ENCODE measurements at regions not wholly inside any gene's neighbourhood (a gene's known extent, or its start where the extent isn't known, plus 50 kb on each side); places are given as distances from the start of the nearest gene placed in this dataset.

GRCh38 chr4:122227202-122227601 lies 75.1 kb downstream of the BLTP1 start:
- no peaks in the 10 kb centered on the region for H3K27me3 Mint-ChIP-seq (ENCODE audit: low read depth)

More at GRCh38 chr4:122227202-122227601, 75.1 kb downstream of the BLTP1 start:
- no peak overlapping the region for H3K4me3 Mint-ChIP-seq
- H2BK12ac ChIP-seq (ENCODE audit: insufficient read length, low read depth, low read length) = no peak overlapping the region
- no peak overlapping the region for H2AFZ ChIP-seq (ENCODE audit: low read length)
- H4K91ac ChIP-seq (ENCODE audit: insufficient read length, low read depth, low read length) = no peak overlapping the region
- no peak overlapping the region for H3K18ac ChIP-seq (ENCODE audit: insufficient read length, low read depth, low read length)
- H2BK5ac ChIP-seq (ENCODE audit: insufficient read length, low read length) = no peak overlapping the region
- no peaks in the 10 kb centered on the region for H4K20me1 ChIP-seq (ENCODE audit: control insufficient read depth, insufficient read depth, insufficient read length)
- WGBS (ENCODE audit: extremely low coverage, insufficient read length, low lambda C conversion rate) = no CpG with 5 or more reads among the region's 2 CpGs
- no peak overlapping the region for H3K27ac ChIP-seq (ENCODE audit: insufficient read length, low read depth, low read length)
- H3K79me1 ChIP-seq (ENCODE audit: insufficient read depth, low read depth, low read length, poor library complexity, severe bottlenecking) = no peaks in the 10 kb centered on the region
- H3K27me3 ChIP-seq (ENCODE audit: insufficient read depth, low read length) = no peaks in the 10 kb centered on the region
- no peak overlapping the region for H4K5ac ChIP-seq (ENCODE audit: insufficient read length, low read depth, low read length)
- H3K4me1 Mint-ChIP-seq = peaks cover 6% of the 10 kb centered on the region in 2 experiments; a peak in 3 of 4 replicates
- H3K9me3 ChIP-seq (ENCODE audit: control insufficient read depth, low read depth, low read length) = no peaks in the 10 kb centered on the region
- H3K36me3 Mint-ChIP-seq (ENCODE audit: insufficient read depth in 1 of 3, low read depth in 3 of 3) = peaks cover 0 to 8% (median 5%) of the 10 kb centered on the region in 3 experiments; a peak in 4 of 7 replicates
- no peak overlapping the region for H3K23ac ChIP-seq (ENCODE audit: insufficient read length, low read depth, low read length)
- H2BK15ac ChIP-seq (ENCODE audit: low read depth, low read length) = no peak overlapping the region
- no peak overlapping the region for H3K27ac Mint-ChIP-seq
- H3T11ph ChIP-seq (ENCODE audit: low read length) = no peak overlapping the region
- H3K4me1 ChIP-seq (ENCODE audit: insufficient read depth, low read length) = no peaks in the 10 kb centered on the region
- H3K4me2 ChIP-seq (ENCODE audit: insufficient read depth, insufficient read length, low read length) = no peak overlapping the region
- H3K14ac ChIP-seq (ENCODE audit: insufficient read depth, low read length) = no peak overlapping the region
- H2BK20ac ChIP-seq (ENCODE audit: low read depth, low read length, poor library complexity, severe bottlenecking) = no peak overlapping the region
- H2BK120ac ChIP-seq (ENCODE audit: low read depth, low read length, poor library complexity, severe bottlenecking) = no peak overlapping the region
- no peaks in the 10 kb centered on the region for H3K23me2 ChIP-seq (ENCODE audit: insufficient read length, low read depth, low read length, poor library complexity, severe bottlenecking)
- H3K79me2 ChIP-seq (ENCODE audit: insufficient read depth, low read length) = no peaks in the 10 kb centered on the region
- no peaks in the 10 kb centered on the region for H3K9me3 Mint-ChIP-seq
- no peak overlapping the region for H2AK5ac ChIP-seq (ENCODE audit: insufficient read length, low read length)
- H3K4ac ChIP-seq (ENCODE audit: low read depth, low read length) = no peak overlapping the region
- no peak overlapping the region for H3K9ac ChIP-seq (ENCODE audit: extremely low read depth, insufficient read length, low read length)
- no peak for DNase-seq
- TF ChIP-seq CTCF (conservative IDR thresholded peaks at IDR 0.05) = no peak
- H3K56ac ChIP-seq (ENCODE audit: insufficient read length, low read depth, low read length) = no peak overlapping the region
- H4K8ac ChIP-seq (replicated peaks; ENCODE audit: insufficient read length, low read depth, low read length) = no peak overlapping the region

Data from H9 (cell line).